HFFc6 (cell line): ENCODE measurements at regions not wholly inside any gene's neighbourhood (a gene's known extent, or its start where the extent isn't known, plus 50 kb on each side); places are given as distances from the start of the nearest gene placed in this dataset.

Experiments used
- DNase-seq: peaks from one replicate; pipeline ENCODE4 v3.0.0-alpha.2; 2018
- H3K27ac Mint-ChIP-seq: 2 replicates; pipeline ENCODE4 v1.8.0; 2020; ENCODE audit warnings: mild to moderate bottlenecking, mixed read lengths
- H3K27me3 Mint-ChIP-seq: 2 replicates; pipeline ENCODE4 v1.8.0; 2021; ENCODE audit warnings: mild to moderate bottlenecking, moderate library complexity, mixed read lengths; ENCODE audit not compliant: insufficient read depth
- H3K36me3 Mint-ChIP-seq: 2 replicates; pipeline ENCODE4 v1.8.0; 2021; ENCODE audit warnings: low read depth, mixed read lengths
- H3K4me1 Mint-ChIP-seq: 2 replicates; pipeline ENCODE4 v1.8.0; 2020; ENCODE audit warnings: low read depth, mixed read lengths
- H3K4me3 Mint-ChIP-seq: 2 replicates; pipeline ENCODE4 v1.8.0; 2020; ENCODE audit warnings: mild to moderate bottlenecking, moderate library complexity, mixed read lengths
- H3K9me3 Mint-ChIP-seq: 2 replicates; pipeline ENCODE4 v1.8.0; 2020; ENCODE audit warnings: mild to moderate bottlenecking, mixed read lengths
- CTCF ChIP-seq: fragments of 200-600 bp; sonication (generic); IDR thresholded peaks from 2 replicates; pipeline ENCODE4 v1.5.0; 2021; ENCODE audit warnings: antibody characterized with exemption, mild to moderate bottlenecking

GRCh38 chr1:184311580-184311979 is 75.2 kb upstream of the C1orf21 start:
- no peak for TF ChIP-seq CTCF
- H3K4me1 Mint-ChIP-seq = peaks cover 16% of the 10 kb centered on the region
- peaks cover 13% of the 10 kb centered on the region for H3K27me3 Mint-ChIP-seq
- H3K27ac Mint-ChIP-seq = no peak overlapping the region
- H3K9me3 Mint-ChIP-seq = no peaks in the 10 kb centered on the region
- no peak overlapping the region for H3K4me3 Mint-ChIP-seq
- H3K36me3 Mint-ChIP-seq = no peaks in the 10 kb centered on the region
- DNase-seq = no peak

- peaks cover 13% of the 10 kb centered on the region for H3K27me3 Mint-ChIP-seq
- H3K4me1 Mint-ChIP-seq = peaks cover 16% of the 10 kb centered on the region
- no peak overlapping the region for H3K27ac Mint-ChIP-seq
- no peaks in the 10 kb centered on the region for H3K9me3 Mint-ChIP-seq
- DNase-seq = peak; percentile 43
- TF ChIP-seq CTCF = no peak
- H3K36me3 Mint-ChIP-seq = no peaks in the 10 kb centered on the region
- H3K4me3 Mint-ChIP-seq = no peak overlapping the region
Observed at GRCh38 chr1:184315254-184315653, 71.6 kb upstream of the C1orf21 start.

GRCh38 chr1:184319879-184320278 is 67.0 kb upstream of the C1orf21 start:
- TF ChIP-seq CTCF = no peak
- Mint-ChIP-seq H3K9me3 (no peaks in the 10 kb centered on the region), H3K27ac (no peak overlapping the region)

GRCh38 chr1:184322253-184322652 is 64.6 kb upstream of the C1orf21 start:
- no peak for DNase-seq
- Mint-ChIP-seq H3K27me3 (peaks cover 4% of the 10 kb centered on the region), H3K4me1 (no peaks in the 10 kb centered on the region), H3K27ac (no peak overlapping the region), H3K36me3 (no peaks in the 10 kb centered on the region), H3K4me3 (no peak overlapping the region), H3K9me3 (no peaks in the 10 kb centered on the region)
- no peak for TF ChIP-seq CTCF

More at GRCh38 chr1:184319879-184320278, 67.0 kb upstream of the C1orf21 start:
- H3K36me3 Mint-ChIP-seq = no peaks in the 10 kb centered on the region
- H3K4me1 Mint-ChIP-seq = peaks cover 14% of the 10 kb centered on the region
- DNase-seq = no peak
- H3K27me3 Mint-ChIP-seq = peaks cover 2% of the 10 kb centered on the region; the same call in 1 of the 2 replicates
- H3K4me3 Mint-ChIP-seq = no peak overlapping the region

GRCh38 chr1:184324972-184325371 is 61.9 kb upstream of the C1orf21 start:
- no peaks in the 10 kb centered on the region for H3K36me3 Mint-ChIP-seq
- no peak overlapping the region for H3K27ac Mint-ChIP-seq
- no peaks in the 10 kb centered on the region for H3K4me1 Mint-ChIP-seq
- no peak overlapping the region for H3K4me3 Mint-ChIP-seq
- H3K9me3 Mint-ChIP-seq = no peaks in the 10 kb centered on the region
- peaks cover 13% of the 10 kb centered on the region for H3K27me3 Mint-ChIP-seq
- DNase-seq = no peak
- TF ChIP-seq CTCF = no peak

GRCh38 chr1:184326278-184326677 is 60.6 kb upstream of the C1orf21 start:
- DNase-seq = no peak

More at GRCh38 chr1:184326278-184326677, 60.6 kb upstream of the C1orf21 start:
- Mint-ChIP-seq H3K4me1 (no peaks in the 10 kb centered on the region), H3K9me3 (no peaks in the 10 kb centered on the region), H3K27ac (no peak overlapping the region), H3K27me3 (peaks cover 13% of the 10 kb centered on the region), H3K4me3 (no peak overlapping the region), H3K36me3 (no peaks in the 10 kb centered on the region)
- no peak for TF ChIP-seq CTCF
